Activated T-helper 1 cell treated with Interleukin-2 at 50 U/mL for 16 hours (primary cell): ENCODE measurements at regions not wholly inside any gene's neighbourhood (a gene's known extent, or its start where the extent isn't known, plus 50 kb on each side); places are given as distances from the start of the nearest gene placed in this dataset.
"Not testable (repeated sequence)": the region's sequence is repeated elsewhere in the genome, so short reads cannot be mapped to it uniquely, and the experiment has no call there.

Experiments
- DNase-seq: peaks from one replicate; pipeline ENCODE4 v3.0.0-alpha.2; 2020; ENCODE audit warnings: low read depth

- not testable (repeated sequence) for DNase-seq
These were observed 227.1 kb downstream of the KCTD12 start for GRCh38 chr13:76659074-76659473.

- DNase-seq: no peak
These were observed 229.7 kb downstream of the KCTD12 start for GRCh38 chr13:76656500-76656899.

DNA sequence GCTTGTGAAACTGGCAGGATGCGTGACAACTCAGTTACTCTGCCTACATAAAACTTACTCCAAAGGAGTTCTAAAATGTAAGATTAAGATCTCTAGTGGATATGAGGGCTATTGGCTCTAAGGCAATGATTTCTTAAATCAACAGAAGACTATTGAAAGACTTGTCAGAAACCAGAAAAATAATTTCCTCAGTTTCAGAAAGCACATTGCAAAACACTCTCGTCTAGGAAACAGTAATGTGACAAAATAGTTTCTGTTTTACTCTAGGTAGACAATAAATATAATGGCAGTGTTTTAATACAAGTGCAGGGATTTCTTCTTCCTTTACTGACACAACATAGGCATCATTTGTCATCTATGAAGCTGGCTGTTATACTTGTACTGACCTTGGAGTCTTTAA lies 230.1 kb downstream of the KCTD12 start:
- no peak for DNase-seq

DNA sequence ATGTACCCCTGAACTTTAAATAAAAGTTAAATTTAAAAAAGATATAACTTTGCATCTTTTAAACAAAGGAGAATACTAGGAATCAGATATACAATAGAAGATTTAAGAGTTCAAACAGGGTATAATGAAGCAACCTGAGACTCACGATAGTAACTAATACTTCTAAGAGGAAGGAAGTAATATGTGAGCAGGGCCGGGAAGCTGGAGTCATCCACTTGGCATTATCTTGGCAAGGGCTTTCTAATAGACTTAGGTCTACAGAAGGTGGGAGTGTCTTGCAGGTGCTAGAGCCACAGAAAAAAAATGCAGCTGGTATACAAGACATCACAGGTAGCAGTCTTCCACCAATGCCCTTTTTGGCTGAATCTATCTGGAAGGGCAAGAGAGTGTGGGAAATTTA lies 231.9 kb downstream of the KCTD12 start:
- no peak for DNase-seq

DNA sequence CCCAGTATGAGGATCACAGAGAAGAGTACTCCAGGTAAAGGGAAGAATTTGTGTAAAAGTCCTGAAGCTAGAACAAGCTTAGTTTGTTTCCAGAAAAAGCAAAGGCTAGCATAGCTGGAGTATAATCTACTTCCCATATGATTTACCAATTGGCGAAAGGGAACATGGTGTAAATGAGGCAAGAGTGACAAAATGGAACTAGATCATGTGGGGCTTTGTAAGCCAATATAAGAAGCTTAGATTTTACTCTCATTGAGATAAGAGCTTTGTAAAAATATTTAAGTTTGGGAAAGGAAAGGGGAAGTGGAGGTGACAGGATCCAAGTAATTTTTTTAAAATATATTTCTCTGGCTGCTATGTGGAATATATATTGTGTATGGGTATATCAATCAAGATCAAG lies 234.9 kb downstream of the KCTD12 start:
- no peak for DNase-seq

DNA sequence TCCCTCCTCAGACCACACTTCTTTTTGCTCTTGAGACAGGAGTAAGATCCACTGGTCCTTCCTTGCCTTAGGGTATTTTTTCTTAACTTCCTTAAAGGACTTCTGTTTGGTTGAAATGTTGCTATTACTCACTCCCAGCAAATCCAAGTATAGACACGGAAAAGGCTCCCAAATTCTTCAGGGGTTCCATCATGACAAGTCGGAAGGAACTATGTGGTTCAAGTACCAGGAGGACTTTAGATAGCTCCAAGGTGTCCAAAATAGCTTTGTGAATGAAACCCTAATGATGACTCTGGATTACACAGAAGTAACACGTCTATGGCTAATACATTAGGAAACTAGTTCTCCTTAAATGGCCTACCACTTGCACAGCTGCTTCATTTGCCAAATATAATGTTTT lies 238.7 kb downstream of the KCTD12 start:
- no peak for DNase-seq

- DNase-seq: no peak
These were observed 239.3 kb downstream of the KCTD12 start for GRCh38 chr13:76646946-76647345.

DNA sequence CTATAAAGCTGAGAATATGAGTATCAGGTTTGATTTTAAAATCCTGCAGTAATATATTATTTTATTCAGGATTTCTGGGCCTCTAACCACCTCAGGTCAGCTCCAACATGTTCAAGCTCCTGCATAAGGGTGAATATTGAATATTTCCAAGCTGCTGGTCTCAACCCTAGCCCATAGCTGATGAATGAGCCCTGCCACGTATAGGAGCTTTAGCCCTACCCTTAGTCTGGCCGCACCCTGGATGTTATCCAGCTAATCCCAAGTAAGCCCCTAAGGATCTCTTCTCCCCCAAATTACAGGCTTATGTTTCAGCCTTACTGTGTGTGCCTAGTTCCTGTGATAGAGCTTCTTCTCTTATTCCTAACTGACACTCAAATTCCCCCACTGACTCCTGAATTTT lies 240.6 kb downstream of the KCTD12 start:
- DNase-seq: no peak

DNA sequence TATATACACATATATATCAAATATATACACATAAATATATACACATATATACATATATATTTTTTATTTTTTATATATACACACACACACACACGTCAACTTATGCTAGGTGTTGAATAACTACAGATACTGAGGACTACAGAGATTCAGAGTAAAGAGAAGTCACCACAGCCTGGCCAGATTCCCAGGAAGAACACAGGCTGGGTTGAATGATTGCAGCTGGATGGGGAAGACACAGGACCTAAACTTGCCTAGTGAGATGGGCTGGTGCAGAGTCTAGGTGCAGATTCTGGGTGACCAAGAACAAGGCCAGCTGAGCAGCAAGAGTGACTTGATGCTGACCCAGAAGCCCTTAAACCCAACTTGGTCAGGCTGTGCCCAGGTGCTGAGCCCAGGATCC lies 241.3 kb downstream of the KCTD12 start:
- DNase-seq: no peak

GRCh38 chr13:76643596-76643995 lies 242.6 kb downstream of the KCTD12 start:
- DNase-seq: no peak

DNA sequence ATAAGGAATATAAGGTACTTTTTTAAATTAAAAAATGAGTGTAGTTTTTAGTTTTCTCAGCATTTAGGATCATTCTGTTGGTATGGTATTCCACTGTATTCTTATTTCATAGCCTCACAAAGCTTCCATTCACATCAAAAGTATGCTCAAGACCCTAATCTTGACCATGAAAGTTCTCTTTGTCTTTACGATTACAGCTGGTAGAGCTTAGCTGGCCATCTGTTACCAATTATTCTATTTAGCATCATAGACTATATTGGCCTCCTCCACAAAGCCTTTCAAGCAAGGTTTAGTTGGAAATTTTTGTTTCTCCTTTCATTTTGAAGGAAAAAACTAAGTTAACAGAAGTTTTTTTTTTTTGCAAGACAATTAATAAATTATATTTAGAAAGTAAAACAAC lies 245.1 kb downstream of the KCTD12 start:
- no peak for DNase-seq

- no peak for DNase-seq
These were observed 247.3 kb downstream of the KCTD12 start for GRCh38 chr13:76638882-76639281.

GRCh38 chr13:76638181-76638580 lies 248.0 kb downstream of the KCTD12 start:
- no peak for DNase-seq

DNA sequence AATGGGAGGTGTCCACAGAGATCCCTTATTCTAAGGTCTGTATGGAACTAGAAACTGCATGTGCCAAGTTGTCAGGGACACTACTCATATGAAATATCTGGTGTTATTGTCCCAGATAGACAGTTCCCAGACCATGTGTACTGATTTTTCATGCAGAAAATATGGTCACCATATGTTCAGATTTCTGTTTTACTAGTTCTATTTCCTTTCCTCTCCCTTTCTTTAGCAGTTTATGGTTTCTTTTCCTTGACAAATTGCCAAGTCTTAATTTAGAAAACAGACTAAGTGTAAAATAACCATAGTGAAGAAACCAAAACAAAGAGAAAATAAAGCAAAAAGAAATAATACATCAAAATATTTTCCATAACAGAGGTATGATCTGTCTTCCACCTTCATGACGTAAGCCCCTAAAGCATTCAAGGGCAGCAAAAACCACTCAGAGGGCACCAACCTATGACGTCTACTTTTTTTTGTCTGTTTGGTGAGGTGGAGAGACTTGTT lies 248.5 kb downstream of the KCTD12 start:
- DNase-seq: no peak

DNA sequence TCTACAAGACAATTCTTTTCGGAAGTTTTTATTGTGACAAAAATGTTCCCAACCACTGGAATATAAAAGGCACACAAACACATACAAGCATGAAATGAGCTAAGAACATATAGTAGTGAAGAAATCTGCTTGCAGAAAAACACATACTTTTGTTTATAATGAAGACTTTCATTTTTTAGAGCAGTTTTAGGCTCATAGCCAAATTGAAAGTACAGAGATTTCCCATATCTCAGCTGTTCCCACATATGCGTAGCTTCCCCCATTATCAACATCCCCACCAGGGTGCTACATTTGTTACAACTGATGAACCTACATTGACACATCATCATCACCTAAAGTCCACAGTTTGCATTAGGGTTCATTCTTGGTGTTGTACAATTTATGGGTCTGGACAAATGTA lies 249.4 kb downstream of the KCTD12 start:
- no peak for DNase-seq

DNA sequence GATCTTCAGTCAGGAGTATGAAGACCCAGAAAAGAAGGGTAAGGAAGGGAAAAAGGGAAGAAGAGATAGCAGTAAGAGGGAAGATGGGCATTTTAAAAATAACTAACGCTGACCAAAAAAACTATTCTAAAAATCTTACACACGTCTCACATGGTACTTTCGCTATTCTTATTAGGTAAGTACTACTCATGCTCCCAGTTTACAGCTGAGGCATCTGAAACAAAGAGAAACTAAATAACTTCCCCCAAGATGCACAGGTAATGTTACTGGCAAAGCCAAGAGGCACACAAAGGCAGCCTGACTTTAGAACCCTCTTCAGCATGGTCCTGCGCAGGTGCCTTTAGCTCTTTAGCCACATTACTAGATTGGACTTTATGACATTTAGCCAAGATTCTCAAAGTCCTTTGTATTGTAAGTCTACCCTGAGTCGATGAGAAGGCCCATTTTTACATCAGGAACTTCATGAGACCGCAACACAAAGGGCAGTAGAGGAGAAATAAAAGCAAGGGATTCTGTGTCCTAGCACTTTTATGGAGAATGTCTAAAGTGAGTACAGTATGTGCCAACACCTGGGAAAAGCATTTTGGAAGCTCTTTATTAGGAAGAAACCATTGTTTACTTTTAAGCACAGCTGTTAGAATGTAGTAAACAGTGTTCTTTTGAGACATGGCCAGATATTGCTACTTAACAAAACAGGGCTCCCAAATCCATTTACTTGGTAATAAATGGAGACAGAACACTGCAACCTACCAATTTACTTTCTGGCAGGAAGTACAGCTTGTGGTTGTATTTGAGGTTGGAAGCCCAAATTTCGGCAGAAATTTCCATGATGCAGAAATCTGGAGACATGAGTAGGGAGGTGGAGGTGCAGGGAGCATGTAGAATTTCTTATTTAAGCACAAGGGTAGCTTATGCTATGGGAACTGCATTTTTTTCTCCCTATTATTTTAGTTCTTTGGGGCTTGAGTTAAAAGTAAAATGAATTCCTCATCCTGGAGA lies 250.7 kb downstream of the KCTD12 start:
- no peak for DNase-seq

- no peak for DNase-seq
These were observed 251.6 kb downstream of the KCTD12 start for GRCh38 chr13:76634431-76635191.

DNA sequence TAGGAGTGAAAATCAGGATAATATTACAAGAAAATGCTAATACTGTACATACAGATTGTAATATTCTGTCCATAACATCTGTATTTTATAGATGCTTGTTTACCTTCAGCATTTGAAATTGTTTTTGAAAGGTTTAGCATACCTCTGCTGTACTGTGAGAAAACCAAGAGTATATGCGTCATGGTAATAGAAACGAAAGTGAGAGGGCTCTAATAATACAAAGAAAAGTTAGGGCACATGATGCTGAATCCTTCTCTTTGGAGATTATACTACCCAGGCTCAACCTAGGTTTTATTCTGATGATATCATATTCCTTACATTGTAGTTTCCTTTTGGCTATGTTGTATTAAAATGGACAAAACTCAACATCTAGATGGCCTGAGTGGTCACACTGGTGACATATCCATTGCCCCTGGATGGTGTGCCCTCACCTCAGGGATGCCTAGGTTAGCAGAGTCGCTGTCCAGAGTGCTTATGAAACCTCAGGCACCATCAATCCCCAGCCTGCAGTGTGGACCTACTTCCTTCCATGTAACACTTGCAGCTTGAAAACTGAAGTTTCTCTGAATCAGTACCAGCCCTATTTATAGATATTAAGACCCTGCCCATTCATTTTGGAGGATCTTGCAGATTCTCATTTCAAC lies 253.7 kb downstream of the KCTD12 start:
- no peak for DNase-seq

DNA sequence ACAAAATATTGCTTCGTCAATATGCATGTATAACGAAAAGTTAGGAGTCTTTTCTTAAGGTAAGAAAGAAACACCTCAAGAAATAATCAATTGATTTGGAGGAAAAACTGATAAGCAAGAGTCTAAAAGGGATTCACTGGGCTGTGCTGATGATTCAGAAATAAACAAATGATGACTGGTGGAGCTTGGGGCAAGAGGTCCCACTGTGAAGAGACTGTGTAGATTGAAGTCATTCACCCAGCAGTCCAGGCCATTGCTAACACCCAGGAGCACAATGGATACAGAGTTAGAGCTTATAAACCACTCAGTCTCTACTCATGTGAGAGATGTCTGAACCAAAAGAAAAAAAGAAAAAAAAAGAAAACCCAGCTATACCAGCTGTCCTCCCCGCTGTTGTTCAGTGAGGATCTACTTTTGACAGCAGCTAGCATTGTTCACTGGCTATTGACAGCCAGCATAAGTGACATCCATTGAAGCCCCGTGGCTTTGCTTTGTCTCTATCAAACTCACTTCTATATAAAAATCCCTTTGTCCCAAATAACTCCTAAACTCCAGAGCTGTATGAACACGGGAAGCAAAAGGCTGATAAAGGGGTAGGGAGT lies 255.5 kb downstream of the KCTD12 start:
- DNase-seq: no peak

- DNase-seq: no peak
These were observed 263.7 kb downstream of the KCTD12 start for GRCh38 chr13:76622315-76623040.

DNA sequence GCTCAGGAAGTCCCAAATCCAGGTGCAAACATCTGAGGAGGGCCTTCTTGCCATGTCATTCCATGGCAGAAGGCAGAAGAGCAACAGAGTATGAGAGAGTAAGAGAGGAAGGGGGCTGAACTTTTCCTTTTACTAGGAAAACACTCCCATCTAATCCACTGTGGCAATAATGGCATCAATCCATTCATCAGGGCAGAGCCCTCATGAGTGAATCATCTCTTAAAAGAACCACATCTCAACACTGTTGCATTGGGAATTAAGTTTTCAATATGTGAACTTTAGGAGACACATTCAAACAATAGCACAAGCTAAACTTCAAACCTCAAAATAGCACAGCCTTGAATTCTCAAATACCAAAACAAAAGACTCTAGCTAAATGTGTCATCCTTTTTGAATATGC lies 264.5 kb downstream of the KCTD12 start:
- no peak for DNase-seq
